NCI-H2227 treated with DMSO at 0.1 percent for 48 hours (cell line): ENCODE measurements at regions not wholly inside any gene's neighbourhood (a gene's known extent, or its start where the extent isn't known, plus 50 kb on each side); places are given as distances from the start of the nearest gene placed in this dataset.

Experiments used
- DNase-seq: peaks from one replicate; lab custom pipeline; 2025; lab: John Stamatoyannopoulos, UW

DNA sequence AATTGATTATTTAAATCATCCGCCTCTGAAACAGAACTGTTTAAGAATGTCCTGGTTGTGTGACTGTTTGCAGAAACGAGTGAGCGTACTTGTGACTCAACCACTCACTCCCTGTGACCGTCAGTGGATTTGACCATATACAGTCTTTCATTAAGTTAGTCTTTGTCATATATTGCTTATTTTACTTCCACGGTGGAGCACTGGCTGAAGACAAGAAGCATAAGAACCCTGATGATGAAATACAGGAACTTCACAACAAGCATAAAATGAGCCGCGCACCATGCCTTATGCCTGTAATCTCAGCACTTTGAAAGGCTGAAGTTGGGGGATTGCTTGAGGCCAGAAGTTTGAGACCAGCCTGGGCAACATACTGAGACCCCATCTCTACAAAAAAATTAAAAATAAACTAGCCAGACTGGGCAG, 194.0 kb downstream of the TOMM20 start:
- no peak for DNase-seq

DNA sequence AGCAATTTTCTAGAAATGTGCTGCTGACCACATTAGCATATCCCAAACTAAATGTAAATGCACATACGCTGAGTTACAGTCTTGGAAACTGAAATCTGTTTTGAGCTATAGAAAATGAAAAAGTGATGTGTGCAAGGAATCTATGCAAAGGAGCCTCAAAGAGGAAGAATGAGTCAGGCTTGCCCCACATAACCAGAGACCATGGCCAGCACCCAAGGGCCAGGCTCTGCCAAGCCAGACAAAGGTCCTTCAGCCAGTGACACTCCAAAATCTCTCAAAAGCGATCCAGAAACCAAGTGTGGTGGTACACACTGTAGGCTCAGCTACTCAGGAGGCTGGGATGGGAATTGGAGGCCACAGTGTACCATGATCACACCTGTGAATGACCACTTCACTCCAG, 195.2 kb downstream of the TOMM20 start:
- DNase-seq = no peak

DNA sequence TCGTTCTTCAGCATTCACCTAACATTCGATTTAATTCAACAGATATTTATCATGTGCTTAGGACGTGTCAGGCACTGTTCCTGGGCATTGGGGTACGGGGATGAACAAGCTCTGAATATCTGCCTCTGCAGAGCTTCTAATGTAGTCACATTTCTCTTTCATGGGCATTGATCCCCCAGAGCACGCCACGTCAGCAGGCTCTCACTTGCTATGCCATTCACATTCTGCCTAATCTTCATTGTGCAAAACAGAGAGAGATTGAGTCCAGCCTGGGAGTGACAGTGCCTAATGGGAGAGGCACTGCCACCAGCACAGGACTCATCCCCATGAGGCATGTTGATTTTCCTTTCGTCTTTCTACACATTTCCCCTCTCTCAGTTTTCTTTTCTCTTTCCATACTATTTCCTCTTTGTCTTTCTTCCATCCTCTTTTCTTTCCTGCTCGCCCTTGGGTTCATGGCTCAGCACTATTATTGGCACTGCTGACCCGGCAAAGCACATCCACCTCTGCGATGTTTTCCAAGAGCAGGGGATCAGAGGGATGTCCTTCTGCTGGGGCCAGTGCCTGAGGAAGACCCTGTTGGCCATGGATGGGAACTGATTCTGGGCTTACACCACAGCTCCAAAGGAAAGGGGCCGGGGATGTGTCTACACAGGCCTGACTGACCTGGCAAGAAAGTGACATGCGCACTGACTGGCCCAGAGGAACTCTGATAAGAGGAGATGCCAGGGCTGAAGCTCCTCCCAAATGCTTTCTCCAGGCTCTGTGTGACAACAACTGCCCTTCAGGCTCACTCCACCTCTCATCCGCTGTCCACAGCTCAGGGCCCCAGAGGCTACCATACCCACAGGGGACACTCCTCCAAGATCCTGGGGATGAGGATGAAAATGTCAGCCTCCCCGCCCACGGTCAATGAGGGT, 195.9 kb downstream of the TOMM20 start:
- DNase-seq = no peak

- DNase-seq = no peak
These were observed 196.5 kb downstream of the TOMM20 start for GRCh38 chr1:234932106-234932505.

GRCh38 chr1:234931404-234931973, 197.1 kb downstream of the TOMM20 start:
- DNase-seq = no peak

DNA sequence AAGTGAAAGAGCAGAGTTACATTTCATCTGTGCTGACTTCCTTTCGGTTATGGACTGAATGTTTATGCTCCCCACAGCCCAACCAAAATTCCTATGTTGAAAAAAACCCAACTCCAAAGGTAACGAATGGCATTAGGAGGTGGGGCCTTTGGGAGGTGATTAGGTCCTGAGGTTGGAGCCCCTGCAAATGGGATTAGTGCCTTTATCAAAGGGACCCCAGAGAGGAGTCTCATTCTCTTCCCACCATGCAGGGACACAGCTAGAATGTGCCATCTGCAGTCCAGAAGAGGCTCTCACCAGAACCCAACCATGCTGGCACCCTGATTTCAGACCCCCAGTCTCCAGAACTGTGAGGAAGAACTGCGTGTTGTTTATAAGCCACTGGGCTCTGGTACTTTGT, 199.3 kb downstream of the TOMM20 start:
- DNase-seq = no peak

GRCh38 chr1:234928642-234929041, 200.0 kb downstream of the TOMM20 start:
- no peak for DNase-seq

DNA sequence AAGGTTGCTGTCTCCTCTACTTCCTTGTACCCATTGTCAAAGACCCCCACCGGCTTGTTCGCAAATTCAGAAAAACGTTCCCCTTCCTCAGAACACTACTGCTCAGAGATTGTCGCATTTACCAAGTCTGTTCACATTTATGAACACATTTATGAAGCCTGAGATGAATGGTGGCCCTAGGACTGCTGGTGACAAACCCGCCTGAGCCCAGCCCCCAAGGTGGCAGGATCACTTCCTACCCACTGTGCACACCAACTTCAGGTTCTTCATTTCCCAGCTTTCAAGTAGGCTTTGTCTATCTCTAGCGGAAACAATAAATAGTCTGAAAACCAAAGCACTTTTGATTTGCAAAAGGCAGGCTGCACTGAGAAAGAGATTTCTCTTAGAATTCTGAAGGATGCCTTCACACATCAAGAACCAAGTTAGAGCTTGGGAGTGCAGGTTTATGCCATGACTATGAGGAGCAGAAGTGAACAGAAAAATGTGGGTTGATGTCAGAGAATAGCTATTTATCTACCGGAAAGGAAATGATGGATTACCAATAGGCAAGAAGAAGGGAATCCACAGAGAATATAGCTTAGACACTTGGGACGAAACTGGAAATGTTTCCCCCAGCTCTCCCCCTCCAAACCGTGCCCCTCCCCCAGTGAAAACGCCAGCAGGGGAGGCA, 200.5 kb downstream of the TOMM20 start:
- DNase-seq = no peak

- no peak for DNase-seq
These were observed 201.2 kb downstream of the TOMM20 start for GRCh38 chr1:234927312-234927970.

DNA sequence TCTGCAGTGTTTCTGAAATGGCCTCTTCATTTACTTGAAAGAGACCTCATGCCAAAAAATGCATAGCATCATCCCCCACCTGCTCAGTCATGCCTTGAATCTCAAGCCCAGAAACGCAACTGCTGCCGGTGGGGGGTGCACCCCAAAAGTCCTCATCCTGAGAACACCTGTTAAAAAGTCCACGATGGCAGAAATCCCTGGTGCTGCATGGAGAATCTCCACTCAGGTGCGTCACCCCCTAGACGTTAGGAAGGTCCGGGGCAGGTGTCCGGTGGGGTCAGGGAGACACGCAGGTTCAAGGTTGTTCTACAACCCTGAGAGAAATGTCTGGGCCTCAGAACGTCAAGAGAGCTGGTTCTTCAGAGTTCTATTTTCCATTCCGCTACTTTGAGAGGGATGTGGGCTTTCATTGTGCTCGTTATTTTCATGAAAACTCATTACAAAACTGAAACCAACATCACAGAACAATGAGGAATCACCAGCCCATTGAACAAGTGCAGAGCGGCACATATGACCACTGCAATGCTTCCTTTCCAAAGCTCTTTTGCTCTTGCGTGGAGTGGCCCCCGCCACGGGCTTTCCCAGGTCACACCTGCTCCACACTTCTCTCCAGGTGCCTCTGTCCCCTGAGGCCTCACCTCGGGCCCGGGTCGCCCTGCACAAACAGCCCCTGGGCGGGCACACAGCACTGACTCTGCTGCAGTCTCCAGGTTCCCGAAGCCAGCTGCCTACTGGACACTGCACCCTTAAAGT, 201.9 kb downstream of the TOMM20 start:
- no peak for DNase-seq

DNA sequence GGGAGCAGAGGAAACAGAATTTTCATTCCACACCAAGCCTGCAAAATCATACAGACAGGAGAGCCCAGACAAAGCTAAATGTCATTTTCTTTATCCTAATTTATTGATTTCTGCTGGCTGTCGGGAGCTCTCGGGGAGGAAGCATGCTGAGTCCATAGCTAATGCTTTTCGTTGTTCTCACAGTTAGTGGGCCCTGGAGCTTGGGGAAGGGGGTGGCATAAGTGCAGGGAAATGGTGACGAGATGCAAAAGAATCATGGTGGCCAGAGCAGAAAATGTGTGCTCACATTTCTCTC, 202.4 kb downstream of the TOMM20 start:
- no peak for DNase-seq

DNA sequence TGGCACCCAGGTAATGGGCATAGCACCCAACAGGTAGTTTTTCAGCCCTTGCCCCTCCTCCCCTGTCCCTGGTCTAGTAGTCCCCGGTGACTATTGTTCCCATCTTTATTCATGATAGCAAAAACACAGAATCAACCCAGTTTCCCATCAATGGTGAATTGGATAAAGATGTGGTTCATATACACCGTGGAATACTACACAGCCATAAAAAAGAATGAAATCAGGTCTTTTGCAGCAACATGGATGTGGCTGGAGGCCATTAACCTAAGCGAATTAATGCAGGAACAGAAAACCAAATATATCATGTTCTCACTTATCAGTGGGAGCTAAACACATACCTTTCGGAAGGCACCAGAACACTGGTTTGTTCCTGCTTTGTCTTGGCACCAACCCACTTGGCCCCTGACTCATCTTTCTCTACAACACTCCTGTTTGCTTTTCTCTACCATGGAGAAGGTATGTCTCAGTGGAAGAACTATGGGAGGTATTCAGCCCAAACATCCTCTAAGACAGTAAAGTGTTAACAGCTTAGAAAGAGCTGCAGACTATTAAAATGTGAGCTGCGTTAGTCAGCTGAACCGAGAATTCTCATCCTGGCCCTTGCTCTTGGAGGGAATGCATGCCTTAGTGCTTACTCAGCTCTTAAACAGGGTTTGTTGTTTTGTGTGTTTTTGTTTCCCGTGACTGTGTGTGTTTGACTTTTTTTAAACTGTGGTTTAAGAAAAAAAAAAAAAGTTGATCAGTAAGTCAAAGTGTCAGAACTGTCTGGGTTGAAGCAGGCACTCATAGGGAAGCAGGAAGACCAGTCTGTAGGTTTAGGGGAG, 203.0 kb downstream of the TOMM20 start:
- peak; percentile 75 for DNase-seq

GRCh38 chr1:234924450-234925355, 203.9 kb downstream of the TOMM20 start:
- DNase-seq = no peak

DNA sequence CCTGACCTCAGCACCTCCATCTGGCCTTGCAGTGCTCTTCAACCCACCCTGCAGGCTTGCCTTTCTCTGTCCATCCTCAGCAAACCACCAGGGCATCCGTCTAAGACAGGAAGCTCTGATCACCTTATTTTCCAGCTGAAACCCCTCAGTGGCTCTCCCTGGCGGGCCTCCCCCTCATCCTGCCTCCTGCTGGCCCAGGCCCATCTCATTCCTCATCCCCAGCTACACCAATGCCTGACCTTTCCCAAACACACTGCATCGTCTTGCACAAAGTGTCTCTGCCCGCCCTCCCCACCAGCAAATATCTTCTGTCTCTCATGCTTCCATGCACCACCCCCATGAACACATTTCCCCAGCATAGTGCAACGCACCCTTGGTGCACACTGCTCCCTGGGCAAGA, 205.0 kb downstream of the TOMM20 start:
- no peak for DNase-seq

DNA sequence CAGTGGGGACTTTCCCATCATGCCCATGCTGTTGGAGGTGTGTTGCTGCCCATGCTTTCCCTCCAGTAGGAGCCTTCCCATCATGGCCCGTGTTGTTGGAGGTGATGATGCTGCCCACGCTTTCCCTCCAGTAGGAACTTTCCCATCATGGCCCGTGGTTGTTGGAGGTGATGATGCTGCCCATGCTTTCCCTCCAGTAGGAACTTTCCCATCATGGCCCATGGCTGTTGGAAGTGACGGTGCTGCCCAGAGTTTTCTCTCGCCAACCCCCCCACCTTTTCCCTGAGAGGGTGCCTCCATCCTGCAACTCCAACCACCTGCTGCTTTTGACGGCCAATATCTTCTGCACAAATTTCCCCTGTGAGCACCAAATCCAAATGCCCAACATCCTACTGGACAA, 205.7 kb downstream of the TOMM20 start:
- no peak for DNase-seq

DNA sequence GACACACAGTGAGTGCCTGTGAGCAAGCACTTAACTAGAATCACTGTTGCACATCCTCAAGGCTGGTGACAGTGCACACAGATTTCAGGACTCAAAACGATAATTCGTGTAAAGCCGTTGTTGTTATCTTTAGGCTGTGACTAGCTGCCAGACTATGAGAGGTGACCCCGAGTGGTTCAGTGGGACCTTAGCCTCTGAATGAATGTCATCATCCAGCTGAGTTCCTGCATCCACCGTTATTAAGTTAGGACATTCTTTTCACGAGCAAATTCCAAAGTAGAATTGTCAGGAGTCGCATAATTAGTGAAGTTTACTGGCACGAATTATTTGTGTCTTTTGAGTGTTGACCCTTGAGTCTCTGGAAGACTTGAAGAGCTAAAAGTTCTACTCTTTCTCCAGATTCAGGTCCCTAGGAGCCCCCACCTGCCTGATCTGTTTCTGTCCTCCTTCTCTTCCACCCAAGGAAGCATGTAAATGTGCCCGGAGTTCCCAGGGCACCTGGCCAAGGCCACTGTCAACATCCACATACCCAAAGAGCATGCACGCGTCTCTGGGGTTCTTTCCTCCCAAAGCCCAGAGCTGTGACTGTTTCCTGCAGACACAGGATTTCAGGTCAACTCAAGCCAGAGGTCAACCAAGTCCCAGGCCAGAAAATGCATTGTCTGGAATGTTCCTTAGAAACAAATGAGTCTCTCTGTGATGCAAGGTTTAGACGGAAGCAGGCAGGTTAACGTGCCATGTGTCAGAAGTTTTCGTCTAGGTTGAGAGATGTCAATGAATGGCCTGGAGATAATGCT, 207.2 kb downstream of the TOMM20 start:
- DNase-seq = no peak

DNA sequence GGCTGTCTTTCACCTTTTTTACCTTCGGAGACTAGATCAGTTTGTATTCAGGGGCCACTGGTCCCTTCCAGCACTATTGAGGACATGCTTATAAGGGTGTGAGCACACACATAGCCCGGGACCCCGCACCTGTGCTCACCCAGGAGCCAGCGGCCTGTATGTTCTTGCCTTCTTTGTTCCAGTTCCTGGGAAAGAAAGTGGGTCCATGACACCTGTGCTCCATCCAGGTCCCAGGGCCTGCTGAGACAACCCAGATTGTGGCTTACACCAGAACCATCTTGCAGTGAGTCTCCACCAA, 207.8 kb downstream of the TOMM20 start:
- no peak for DNase-seq

- no peak for DNase-seq
These were observed 208.3 kb downstream of the TOMM20 start for GRCh38 chr1:234920136-234920842.
